HG02571 (cell line): ENCODE measurements at regions not wholly inside any gene's neighbourhood (a gene's known extent, or its start where the extent isn't known, plus 50 kb on each side); places are given as distances from the start of the nearest gene placed in this dataset.

Source experiments
- ATAC-seq: cut with Tn5 transposase; IDR thresholded peaks from one replicate; pipeline ENCODE4 v1.9.1; 2021; ENCODE audit warnings: mild to moderate bottlenecking, moderate library complexity; ENCODE audit not compliant: unreplicated experiment

GRCh38 chr12:128133321-128134073, 133.5 kb upstream of the TMEM132C start:
- no peak for ATAC-seq

GRCh38 chr12:128137140-128137539, 129.8 kb upstream of the TMEM132C start:
- no peak for ATAC-seq

GRCh38 chr12:128138125-128138524, 128.8 kb upstream of the TMEM132C start:
- ATAC-seq: no peak

- ATAC-seq: no peak
Measured at GRCh38 chr12:128140551-128140950, 126.4 kb upstream of the TMEM132C start.

GRCh38 chr12:128150961-128151360, 116.0 kb upstream of the TMEM132C start:
- ATAC-seq: no peak

- no peak for ATAC-seq
Measured at GRCh38 chr12:128155571-128155970, 111.4 kb upstream of the TMEM132C start.

GRCh38 chr12:128163086-128163485, 103.9 kb upstream of the TMEM132C start:
- ATAC-seq: no peak

GRCh38 chr12:128164533-128164932, 102.4 kb upstream of the TMEM132C start:
- ATAC-seq: no peak

- ATAC-seq: no peak
Measured at GRCh38 chr12:128165387-128165786, 101.6 kb upstream of the TMEM132C start.

- no peak for ATAC-seq
Measured at GRCh38 chr12:128168273-128168672, 98.7 kb upstream of the TMEM132C start.

GRCh38 chr12:128170181-128170580, 96.8 kb upstream of the TMEM132C start:
- no peak for ATAC-seq

- ATAC-seq: no peak
Measured at GRCh38 chr12:128178565-128178964, 88.4 kb upstream of the TMEM132C start.

GRCh38 chr12:128178966-128179365, 88.0 kb upstream of the TMEM132C start:
- ATAC-seq: no peak

GRCh38 chr12:128180166-128180565, 86.8 kb upstream of the TMEM132C start:
- ATAC-seq: no peak

- ATAC-seq: no peak
Measured at GRCh38 chr12:128190052-128190451, 76.9 kb upstream of the TMEM132C start.

- no peak for ATAC-seq
Measured at GRCh38 chr12:128190614-128191013, 76.4 kb upstream of the TMEM132C start.

- ATAC-seq: no peak
Measured at GRCh38 chr12:128191380-128191779, 75.6 kb upstream of the TMEM132C start.

- ATAC-seq: no peak
Measured at GRCh38 chr12:128204711-128205110, 62.3 kb upstream of the TMEM132C start.

- ATAC-seq: no peak
Measured at GRCh38 chr12:128205145-128205544, 61.8 kb upstream of the TMEM132C start.

- no peak for ATAC-seq
Measured at GRCh38 chr12:128205758-128206157, 61.2 kb upstream of the TMEM132C start.
